ENCODE measurements at regions not wholly inside any gene's neighbourhood (a gene's known extent, or its start where the extent isn't known, plus 50 kb on each side); places are given as distances from the start of the nearest gene placed in this dataset.

DNA sequence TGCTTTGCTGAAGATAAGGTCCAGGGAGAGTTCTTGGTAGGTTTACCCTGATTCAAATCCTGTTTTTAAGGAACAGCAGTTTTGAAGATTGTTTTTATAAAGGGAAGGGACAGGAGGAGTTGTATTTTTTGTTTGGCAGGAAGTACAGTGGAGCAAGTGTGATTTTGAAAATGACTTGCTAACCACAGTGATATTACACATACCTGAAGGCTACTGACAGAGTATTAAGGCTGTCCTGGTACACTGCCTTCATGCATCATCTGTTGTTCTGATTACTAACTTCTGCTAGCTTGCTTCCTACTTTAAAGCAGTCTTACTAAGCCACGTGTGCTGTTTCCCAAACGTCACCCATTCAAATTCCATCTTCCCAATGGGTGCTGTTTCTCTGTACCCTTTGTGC lies 559.5 kb upstream of the SGCD start:
- in situ Hi-C loops (cut with MboI; ENCODE audit: low sequenced_read_pairs): no loop called here

GRCh38 chr5:155768332-155768731 lies 558.6 kb upstream of the SGCD start:
- Histone ChIP-seq H3K36me3 (replicated peaks) (no peaks in the 10 kb centered on the region), H3K4me3 (no peak overlapping the region), H3K27me3 (ENCODE audit: low read depth) (no peaks in the 10 kb centered on the region), H3K9me3 (no peaks in the 10 kb centered on the region), H3K4me1 (no peaks in the 10 kb centered on the region)
- DNase-seq (ENCODE audit: low spot score in 2 of 2): no peak
- in situ Hi-C loops (cut with MboI; ENCODE audit: low sequenced_read_pairs): no loop called here

More for the DNA sequence above, 559.5 kb upstream of the SGCD start:
- no peak overlapping the region for H3K4me3 ChIP-seq
- H3K27me3 ChIP-seq (ENCODE audit: low read depth): no peaks in the 10 kb centered on the region
- no peaks in the 10 kb centered on the region for H3K9me3 ChIP-seq
- no peak for DNase-seq (ENCODE audit: low spot score in 2 of 2)
- H3K4me1 ChIP-seq: no peaks in the 10 kb centered on the region
- no peaks in the 10 kb centered on the region for H3K36me3 ChIP-seq (replicated peaks)

DNA sequence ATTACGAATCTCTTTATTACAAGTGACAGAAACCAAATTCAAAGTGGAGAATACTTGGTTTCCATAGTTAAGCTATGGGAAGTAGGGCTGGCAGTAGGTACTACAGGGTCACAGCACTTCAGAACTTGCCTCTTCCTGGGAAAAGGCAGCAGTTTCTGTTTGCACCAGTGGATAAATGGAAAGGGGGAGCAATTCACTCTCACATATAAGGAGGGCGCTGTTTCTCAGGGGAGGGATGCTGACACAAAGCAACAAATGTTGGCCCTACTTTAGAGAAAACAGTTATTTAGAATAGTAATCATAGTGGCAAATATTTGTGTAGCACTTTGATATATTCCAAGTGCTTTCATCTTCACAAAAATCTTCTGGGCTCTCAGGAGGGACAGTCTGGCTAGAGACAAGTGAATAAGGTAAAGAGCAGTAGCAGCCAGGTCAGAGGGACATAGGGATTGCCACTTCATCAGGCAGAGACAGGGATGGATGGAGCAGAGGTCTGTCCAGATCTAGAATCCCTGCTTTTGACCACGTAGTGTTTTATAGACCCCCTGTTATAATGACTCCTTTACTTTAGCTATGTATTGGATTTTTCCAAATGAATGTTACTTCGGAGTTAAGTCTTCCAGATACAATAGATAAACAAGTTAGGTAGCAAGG lies 554.8 kb upstream of the SGCD start:
- in situ Hi-C loops (cut with MboI; ENCODE audit: low sequenced_read_pairs): no loop called here
- no peaks in the 10 kb centered on the region for H3K36me3 ChIP-seq (replicated peaks)
- H3K4me3 ChIP-seq: no peak overlapping the region
- no peak for DNase-seq (ENCODE audit: low spot score in 2 of 2)
- H3K9me3 ChIP-seq: no peaks in the 10 kb centered on the region
- no peaks in the 10 kb centered on the region for H3K27me3 ChIP-seq (ENCODE audit: low read depth)
- no peaks in the 10 kb centered on the region for H3K4me1 ChIP-seq

GRCh38 chr5:155773680-155774079 lies 553.3 kb upstream of the SGCD start:
- Histone ChIP-seq H3K4me1 (no peaks in the 10 kb centered on the region), H3K4me3 (no peak overlapping the region), H3K36me3 (replicated peaks) (no peaks in the 10 kb centered on the region), H3K27me3 (ENCODE audit: low read depth) (no peaks in the 10 kb centered on the region), H3K9me3 (no peaks in the 10 kb centered on the region)
- in situ Hi-C loops (cut with MboI; ENCODE audit: low sequenced_read_pairs): no loop called here
- DNase-seq (ENCODE audit: low spot score in 2 of 2): no peak

DNA sequence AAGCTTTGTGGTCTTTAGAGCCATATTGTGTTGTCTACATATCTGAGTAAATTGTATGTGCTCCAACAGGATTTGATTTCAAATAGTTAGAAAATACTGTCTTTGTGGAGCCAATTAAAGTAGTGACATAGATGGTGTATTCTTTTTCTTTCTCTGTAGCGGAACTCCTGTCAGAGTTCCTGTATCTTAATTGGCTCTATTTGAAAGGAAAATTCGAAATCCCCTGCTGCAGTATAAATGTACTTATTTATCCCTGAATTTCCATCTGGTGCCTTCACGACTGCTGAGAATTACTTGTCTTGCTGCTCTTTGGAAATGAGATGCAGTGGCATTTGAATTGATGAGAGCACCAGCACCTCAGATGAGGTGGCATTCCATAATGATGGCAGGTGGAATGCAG lies 546.7 kb upstream of the SGCD start:
- no peaks in the 10 kb centered on the region for H3K9me3 ChIP-seq
- no peak overlapping the region for H3K4me3 ChIP-seq
- no peaks in the 10 kb centered on the region for H3K27me3 ChIP-seq (ENCODE audit: low read depth)
- no peaks in the 10 kb centered on the region for H3K36me3 ChIP-seq (replicated peaks)
- in situ Hi-C loops (cut with MboI; ENCODE audit: low sequenced_read_pairs): no loop called here
- DNase-seq (ENCODE audit: low spot score in 2 of 2): no peak
- H3K4me1 ChIP-seq: no peaks in the 10 kb centered on the region

DNA sequence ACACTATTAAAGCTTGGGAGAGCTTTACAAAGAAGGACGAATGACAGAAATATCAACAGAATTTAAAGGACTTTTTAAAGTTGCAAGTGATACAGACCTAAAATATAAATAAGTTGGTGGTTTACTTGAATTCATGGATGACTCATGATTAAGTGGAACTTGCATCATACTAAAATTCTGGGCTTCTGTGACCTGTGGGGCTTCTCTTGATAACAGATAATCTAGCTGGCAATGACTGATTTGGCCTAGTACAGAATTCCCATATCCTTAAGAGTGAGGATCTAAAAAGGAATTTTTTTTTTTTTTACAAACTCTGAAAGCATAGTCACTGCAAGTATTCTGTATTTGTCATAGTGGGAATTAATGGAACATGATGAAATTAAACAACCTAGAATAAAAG lies 543.7 kb upstream of the SGCD start:
- Histone ChIP-seq H3K27me3 (ENCODE audit: low read depth) (no peaks in the 10 kb centered on the region), H3K9me3 (no peaks in the 10 kb centered on the region), H3K36me3 (replicated peaks) (no peaks in the 10 kb centered on the region), H3K4me1 (no peaks in the 10 kb centered on the region), H3K4me3 (no peak overlapping the region)
- in situ Hi-C loops (cut with MboI; ENCODE audit: low sequenced_read_pairs): no loop called here
- DNase-seq (ENCODE audit: low spot score in 2 of 2): no peak

DNA sequence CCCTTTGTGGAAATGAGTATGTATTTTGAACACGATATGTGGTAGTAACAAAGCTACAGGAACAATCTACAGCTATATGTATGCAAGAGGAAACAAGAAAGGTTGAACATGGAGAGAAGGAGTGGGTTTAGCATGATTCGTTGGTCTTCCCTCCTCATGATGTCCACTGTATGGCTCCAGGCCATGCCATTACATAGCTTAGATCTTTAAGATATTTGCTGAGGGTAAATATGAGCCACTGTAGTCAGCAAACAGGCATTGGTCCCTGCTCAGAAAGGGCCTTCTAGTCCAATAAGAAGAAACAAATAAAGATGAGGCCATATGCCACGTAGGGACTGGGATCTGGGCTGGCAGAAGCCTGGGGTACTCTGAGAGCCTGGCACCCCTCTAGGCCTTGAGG lies 543.2 kb upstream of the SGCD start:
- Histone ChIP-seq H3K9me3 (no peaks in the 10 kb centered on the region), H3K36me3 (replicated peaks) (no peaks in the 10 kb centered on the region), H3K4me1 (no peaks in the 10 kb centered on the region), H3K27me3 (ENCODE audit: low read depth) (no peaks in the 10 kb centered on the region), H3K4me3 (no peak overlapping the region)
- no peak for DNase-seq (ENCODE audit: low spot score in 2 of 2)
- in situ Hi-C loops (cut with MboI; ENCODE audit: low sequenced_read_pairs): no loop called here

- no peaks in the 10 kb centered on the region for H3K36me3 ChIP-seq (replicated peaks)
- H3K4me3 ChIP-seq: no peak overlapping the region
- no peak for DNase-seq (ENCODE audit: low spot score in 2 of 2)
- in situ Hi-C loops (cut with MboI; ENCODE audit: low sequenced_read_pairs): no loop called here
- H3K27me3 ChIP-seq (ENCODE audit: low read depth): no peaks in the 10 kb centered on the region
- no peaks in the 10 kb centered on the region for H3K9me3 ChIP-seq
- H3K4me1 ChIP-seq: no peaks in the 10 kb centered on the region
Measured at GRCh38 chr5:155786108-155786507, 540.9 kb upstream of the SGCD start.

DNA sequence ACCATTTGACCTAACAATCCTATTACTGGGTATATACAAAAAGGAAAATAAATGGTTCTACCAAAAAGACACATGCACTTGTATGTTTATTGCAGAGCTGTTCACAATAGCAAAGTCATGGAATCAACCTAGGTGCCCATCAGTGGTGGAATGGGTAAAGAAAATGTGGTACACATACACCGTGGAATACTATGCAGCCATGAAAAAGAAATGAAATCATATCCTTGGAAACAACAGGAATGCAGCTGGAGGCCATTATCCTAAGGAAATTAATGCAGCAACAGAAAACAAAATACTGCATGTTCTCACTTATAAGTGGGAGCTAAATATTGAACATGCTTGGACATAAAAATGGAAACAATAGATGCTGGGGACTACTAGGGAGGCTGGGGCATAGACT lies 534.1 kb upstream of the SGCD start:
- in situ Hi-C loops (cut with MboI; ENCODE audit: low sequenced_read_pairs): no loop called here
- DNase-seq (ENCODE audit: low spot score in 2 of 2): no peak
- H3K27me3 ChIP-seq (ENCODE audit: low read depth): no peaks in the 10 kb centered on the region
- no peaks in the 10 kb centered on the region for H3K36me3 ChIP-seq (replicated peaks)
- H3K4me3 ChIP-seq: no peak overlapping the region
- H3K4me1 ChIP-seq: no peaks in the 10 kb centered on the region
- peaks cover 5% of the 10 kb centered on the region; the same call in 1 of the 2 replicates for H3K9me3 ChIP-seq

DNA sequence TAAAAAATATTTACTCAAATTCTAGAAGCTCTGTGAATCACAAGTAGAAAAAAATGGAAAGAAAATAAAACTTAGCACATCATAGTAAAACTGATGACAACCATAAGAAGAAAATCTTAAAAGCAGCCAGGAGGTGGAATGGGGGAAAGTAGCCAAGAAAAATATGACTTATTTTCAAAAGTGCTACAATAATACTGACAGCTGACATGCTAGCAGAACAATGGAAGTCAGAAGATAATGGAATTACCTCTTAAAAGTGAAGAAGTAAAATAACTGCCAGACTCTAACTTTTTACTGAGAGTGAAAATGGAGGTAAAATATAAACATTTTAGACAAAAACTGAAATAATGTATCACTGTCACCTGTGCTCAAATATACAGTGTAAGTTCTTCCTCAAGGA lies 532.2 kb upstream of the SGCD start:
- no peaks in the 10 kb centered on the region for H3K27me3 ChIP-seq (ENCODE audit: low read depth)
- peaks cover 5% of the 10 kb centered on the region; the same call in 1 of the 2 replicates for H3K9me3 ChIP-seq
- in situ Hi-C loops (cut with MboI; ENCODE audit: low sequenced_read_pairs): no loop called here
- DNase-seq (ENCODE audit: low spot score in 2 of 2): no peak
- no peak overlapping the region for H3K4me3 ChIP-seq
- H3K4me1 ChIP-seq: no peaks in the 10 kb centered on the region
- no peaks in the 10 kb centered on the region for H3K36me3 ChIP-seq (replicated peaks)

GRCh38 chr5:155799308-155799707 lies 527.7 kb upstream of the SGCD start:
- no peaks in the 10 kb centered on the region for H3K27me3 ChIP-seq (ENCODE audit: low read depth)
- H3K4me3 ChIP-seq: no peak overlapping the region
- in situ Hi-C loops (cut with MboI; ENCODE audit: low sequenced_read_pairs): no loop called here
- H3K9me3 ChIP-seq: 0 out of 2 replicates have a peak, but pooled peaks cover 3% of the 10 kb centered on the region
- DNase-seq (ENCODE audit: low spot score in 2 of 2): no peak
- no peaks in the 10 kb centered on the region for H3K4me1 ChIP-seq
- H3K36me3 ChIP-seq (replicated peaks): no peaks in the 10 kb centered on the region

DNA sequence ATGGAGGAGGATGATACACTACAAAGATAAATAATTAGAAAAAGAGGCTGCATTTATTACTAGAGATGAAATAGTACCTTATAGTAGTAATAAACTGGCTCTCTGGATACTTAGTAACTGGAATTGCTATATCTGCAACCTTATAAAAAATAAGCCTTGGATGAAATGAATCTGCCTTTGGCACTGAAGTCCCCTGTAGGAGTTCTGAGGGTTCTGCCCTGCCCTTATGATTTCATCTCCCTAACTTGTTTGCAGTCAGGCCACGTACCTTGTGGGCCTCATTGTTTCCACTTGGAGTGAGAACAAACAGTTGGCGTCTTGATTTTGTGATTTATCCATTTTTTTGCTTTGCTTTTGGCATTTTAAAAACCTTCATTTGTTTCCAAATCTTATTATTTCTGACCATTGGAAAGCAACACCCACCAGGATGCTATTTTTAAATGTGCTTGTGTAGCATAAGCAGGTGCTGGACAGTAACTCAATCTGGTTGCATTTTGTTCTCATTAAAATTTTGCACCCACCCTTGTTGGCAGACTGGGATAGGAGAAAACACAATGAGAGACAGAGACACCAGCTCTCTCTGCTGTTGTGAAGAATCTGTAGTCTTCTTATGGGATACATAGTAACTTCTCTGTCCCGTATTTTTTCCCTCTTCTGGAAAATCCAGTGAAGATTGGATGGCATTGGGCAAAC lies 518.9 kb upstream of the SGCD start:
- Histone ChIP-seq H3K27me3 (ENCODE audit: low read depth) (no peaks in the 10 kb centered on the region), H3K9me3 (no peaks in the 10 kb centered on the region), H3K4me3 (no peak overlapping the region), H3K4me1 (no peaks in the 10 kb centered on the region), H3K36me3 (replicated peaks) (no peaks in the 10 kb centered on the region)
- DNase-seq (ENCODE audit: low spot score in 2 of 2): no peak
- in situ Hi-C loops (cut with MboI; ENCODE audit: low sequenced_read_pairs): no loop called here

DNA sequence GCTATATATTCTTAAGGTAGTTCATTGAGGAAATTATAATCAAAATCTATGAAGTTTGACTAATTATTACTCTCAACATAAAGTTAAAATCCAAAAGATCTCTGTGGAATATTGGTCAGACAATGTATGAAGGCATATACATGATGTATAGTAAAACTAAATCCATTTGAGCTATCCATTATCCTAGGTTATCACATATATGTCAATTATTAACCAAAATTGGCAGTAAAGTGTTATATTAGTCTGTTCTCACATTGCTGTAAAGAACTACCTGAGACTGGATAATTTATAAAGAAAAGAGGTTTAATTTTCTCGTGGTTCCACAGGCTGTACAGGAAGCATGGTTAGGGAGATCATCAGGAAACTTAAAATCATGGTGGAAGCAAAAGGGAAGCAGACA lies 511.7 kb upstream of the SGCD start:
- H3K36me3 ChIP-seq (replicated peaks): no peaks in the 10 kb centered on the region
- H3K27me3 ChIP-seq (ENCODE audit: low read depth): no peaks in the 10 kb centered on the region
- in situ Hi-C loops (cut with MboI; ENCODE audit: low sequenced_read_pairs): no loop called here
- H3K4me1 ChIP-seq: no peaks in the 10 kb centered on the region
- DNase-seq (ENCODE audit: low spot score in 2 of 2): no peak
- H3K4me3 ChIP-seq: no peak overlapping the region
- no peaks in the 10 kb centered on the region for H3K9me3 ChIP-seq

- Histone ChIP-seq H3K4me3 (no peak overlapping the region), H3K27me3 (ENCODE audit: low read depth) (no peaks in the 10 kb centered on the region), H3K4me1 (no peaks in the 10 kb centered on the region), H3K36me3 (replicated peaks) (no peaks in the 10 kb centered on the region), H3K9me3 (no peaks in the 10 kb centered on the region)
- no peak for DNase-seq (ENCODE audit: low spot score in 2 of 2)
- in situ Hi-C loops (cut with MboI; ENCODE audit: low sequenced_read_pairs): no loop called here
Measured at GRCh38 chr5:155822177-155822576, 504.8 kb upstream of the SGCD start.
